Esophagus (tissue), 2 donors: ENCODE measurements at regions not wholly inside any gene's neighbourhood (a gene's known extent, or its start where the extent isn't known, plus 50 kb on each side); places are given as distances from the start of the nearest gene placed in this dataset.

Source experiments
- H3K27ac ChIP-seq, 2 donors: one replicate each; pipeline ENCODE4 v1.5.1; 2013; ENCODE audit warnings: low read depth in 2 of 2, mild to moderate bottlenecking in 2 of 2, inconsistent platforms in 1 of 2, low read length in 1 of 2, moderate library complexity in 1 of 2
- H3K27me3 ChIP-seq, 2 donors: one replicate each; pipeline ENCODE4 v1.6.1; 2013; ENCODE audit warnings: low read length in 2 of 2, control low read depth in 1 of 2, mild to moderate bottlenecking in 1 of 2; ENCODE audit not compliant: insufficient read depth in 2 of 2, control insufficient read depth in 1 of 2
- H3K36me3 ChIP-seq, 2 donors: one replicate each; pipeline ENCODE4 v1.6.1; 2013; ENCODE audit warnings: low read length in 1 of 2; ENCODE audit not compliant: control insufficient read depth in 2 of 2, insufficient read depth in 2 of 2
- H3K4me1 ChIP-seq, 2 donors: one replicate each; pipeline ENCODE4 v1.6.1; 2013; ENCODE audit warnings: low read length in 1 of 2; ENCODE audit not compliant: control insufficient read depth in 2 of 2, insufficient read depth in 2 of 2
- H3K4me3 ChIP-seq, 2 donors: one replicate each; pipeline ENCODE4 v1.5.1; 2013; ENCODE audit warnings: low read length in 2 of 2, mild to moderate bottlenecking in 2 of 2, low read depth in 1 of 2, moderate library complexity in 1 of 2
- H3K9me3 ChIP-seq, 2 donors: one replicate each; pipeline ENCODE4 v1.6.1; 2013; ENCODE audit warnings: mild to moderate bottlenecking in 2 of 2, low read depth in 1 of 2, low read length in 1 of 2, moderate library complexity in 1 of 2; ENCODE audit not compliant: control insufficient read depth in 2 of 2, insufficient read depth in 1 of 2
- WGBS, 2 donors: extraction: QIAGEN DNeasy Blood & Tissue Kit; methylation state at CpG; one replicate each; pipeline ENCODE4 v1.1.7; 2013; 5-methylcytosine and 5-hydroxymethylcytosine counted together
- donor health status: healthy with polysubstance abuse.
- donor health status: Bipolar disorder and iron deficiency.

DNA sequence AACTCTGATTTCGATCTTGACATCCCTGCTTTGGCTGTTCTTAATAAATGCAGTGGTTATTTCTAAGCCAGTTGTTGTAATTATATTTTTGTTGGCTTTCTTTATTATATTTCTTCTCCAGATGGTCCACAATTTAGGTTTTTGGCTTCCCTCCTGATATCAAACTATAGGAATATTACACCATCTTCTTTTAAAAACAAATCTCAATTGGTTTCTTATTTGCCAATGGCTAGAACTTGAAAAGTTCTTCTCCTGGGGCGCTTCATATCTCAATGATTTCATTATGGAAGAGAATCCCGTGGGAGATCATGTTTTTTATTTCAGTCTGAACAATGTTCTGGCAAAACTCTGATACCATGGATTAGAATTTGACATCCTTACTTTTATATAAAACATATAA, 292.3 kb downstream of the FLRT2 start:
- H3K36me3 ChIP-seq: no peaks in the 10 kb centered on the region
- WGBS, 2 donors: 74 to 82% methylated on average over 3 of the region's 3 CpGs
- no peak overlapping the region for H3K4me3 ChIP-seq
- no peak overlapping the region for H3K27ac ChIP-seq
- H3K27me3 ChIP-seq: no peaks in the 10 kb centered on the region
- no peaks in the 10 kb centered on the region for H3K9me3 ChIP-seq
- no peaks in the 10 kb centered on the region for H3K4me1 ChIP-seq

DNA sequence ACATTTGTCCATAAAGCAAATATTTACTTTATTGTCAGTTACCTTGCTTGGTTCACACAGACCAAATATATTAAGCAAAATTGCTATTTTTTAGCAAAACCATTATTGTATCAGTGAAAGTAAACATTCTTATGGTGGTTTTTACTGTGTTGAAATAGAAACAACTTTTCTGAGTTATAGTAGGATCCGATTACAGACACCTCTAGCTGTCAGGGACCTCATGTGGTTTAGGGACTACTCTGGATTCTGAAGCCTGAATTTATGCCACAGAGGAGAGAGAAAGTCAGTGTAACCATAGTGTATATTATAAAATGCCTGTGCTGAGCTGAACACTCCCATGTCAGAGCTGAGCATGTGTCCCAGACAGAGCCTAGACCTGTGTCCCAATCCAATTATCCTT, 287.5 kb downstream of the FLRT2 start:
- H3K27ac ChIP-seq: no peak overlapping the region
- no peaks in the 10 kb centered on the region for H3K9me3 ChIP-seq
- H3K36me3 ChIP-seq: no peaks in the 10 kb centered on the region
- H3K4me1 ChIP-seq: no peaks in the 10 kb centered on the region
- 70 to 71% methylated on average over 1 of the region's 1 CpG for WGBS, 2 donors
- H3K4me3 ChIP-seq: no peak overlapping the region
- H3K27me3 ChIP-seq: no peaks in the 10 kb centered on the region

- no peaks in the 10 kb centered on the region for H3K36me3 ChIP-seq
- no peaks in the 10 kb centered on the region for H3K4me1 ChIP-seq
- no peaks in the 10 kb centered on the region for H3K9me3 ChIP-seq
- H3K27ac ChIP-seq: no peak overlapping the region
- WGBS, 2 donors: 66 to 68% methylated on average over 2 of the region's 2 CpGs
- H3K4me3 ChIP-seq: no peak overlapping the region
- no peaks in the 10 kb centered on the region for H3K27me3 ChIP-seq
Observed at GRCh38 chr14:85813040-85813439, 283.1 kb downstream of the FLRT2 start.

GRCh38 chr14:85811340-85811739, 281.4 kb downstream of the FLRT2 start:
- H3K4me3 ChIP-seq: no peak overlapping the region
- no peaks in the 10 kb centered on the region for H3K27me3 ChIP-seq
- no peaks in the 10 kb centered on the region for H3K9me3 ChIP-seq
- 36 to 38% methylated on average over 1 of the region's 1 CpG for WGBS, 2 donors
- H3K27ac ChIP-seq: no peak overlapping the region
- H3K36me3 ChIP-seq: no peaks in the 10 kb centered on the region
- H3K4me1 ChIP-seq: no peaks in the 10 kb centered on the region

GRCh38 chr14:85799668-85800067, 269.7 kb downstream of the FLRT2 start:
- no peak overlapping the region for H3K4me3 ChIP-seq
- H3K4me1 ChIP-seq: no peaks in the 10 kb centered on the region
- H3K9me3 ChIP-seq: no peaks in the 10 kb centered on the region
- no peaks in the 10 kb centered on the region for H3K36me3 ChIP-seq
- no peak overlapping the region for H3K27ac ChIP-seq
- WGBS, 2 donors: 83 to 84% methylated on average over 2 of the region's 2 CpGs
- no peaks in the 10 kb centered on the region for H3K27me3 ChIP-seq

DNA sequence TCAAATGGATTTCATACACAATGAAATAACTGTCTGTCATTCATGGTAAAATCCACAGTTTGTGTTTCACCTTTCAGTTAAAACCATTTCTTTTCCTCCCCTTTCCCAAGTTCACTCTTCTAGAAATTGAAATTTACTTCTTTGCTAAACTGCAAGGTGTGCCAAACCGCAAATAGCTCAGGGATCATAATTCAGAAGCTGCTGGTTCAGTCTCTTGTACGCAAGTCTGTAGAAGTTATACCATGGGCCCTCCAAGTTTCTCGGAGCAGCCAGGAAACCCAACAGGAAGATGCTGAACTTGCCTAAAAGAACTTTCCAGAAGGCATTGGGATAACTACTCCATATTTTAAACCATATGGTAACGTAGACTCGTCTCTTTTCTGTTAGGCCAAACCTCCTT, 268.9 kb downstream of the FLRT2 start:
- Histone ChIP-seq H3K27ac (no peak overlapping the region), H3K36me3 (no peaks in the 10 kb centered on the region), H3K4me1 (no peaks in the 10 kb centered on the region), H3K4me3 (no peak overlapping the region), H3K9me3 (no peaks in the 10 kb centered on the region), H3K27me3 (no peaks in the 10 kb centered on the region)
- WGBS, 2 donors: 67 to 79% methylated on average over 5 of the region's 5 CpGs

- H3K27me3 ChIP-seq: no peaks in the 10 kb centered on the region
- H3K4me1 ChIP-seq: no peaks in the 10 kb centered on the region
- 71 to 81% methylated on average over 1 of the region's 1 CpG for WGBS, 2 donors
- H3K27ac ChIP-seq: no peak overlapping the region
- no peaks in the 10 kb centered on the region for H3K36me3 ChIP-seq
- H3K9me3 ChIP-seq: no peaks in the 10 kb centered on the region
- no peak overlapping the region for H3K4me3 ChIP-seq
Observed at GRCh38 chr14:85793533-85793932, 263.6 kb downstream of the FLRT2 start.

- Histone ChIP-seq H3K36me3 (no peaks in the 10 kb centered on the region), H3K9me3 (no peaks in the 10 kb centered on the region), H3K27ac (no peak overlapping the region), H3K27me3 (no peaks in the 10 kb centered on the region), H3K4me3 (no peak overlapping the region), H3K4me1 (no peaks in the 10 kb centered on the region)
- 78 to 80% methylated on average over 2 of the region's 2 CpGs for WGBS, 2 donors
Observed at GRCh38 chr14:85789506-85789905, 259.6 kb downstream of the FLRT2 start.

DNA sequence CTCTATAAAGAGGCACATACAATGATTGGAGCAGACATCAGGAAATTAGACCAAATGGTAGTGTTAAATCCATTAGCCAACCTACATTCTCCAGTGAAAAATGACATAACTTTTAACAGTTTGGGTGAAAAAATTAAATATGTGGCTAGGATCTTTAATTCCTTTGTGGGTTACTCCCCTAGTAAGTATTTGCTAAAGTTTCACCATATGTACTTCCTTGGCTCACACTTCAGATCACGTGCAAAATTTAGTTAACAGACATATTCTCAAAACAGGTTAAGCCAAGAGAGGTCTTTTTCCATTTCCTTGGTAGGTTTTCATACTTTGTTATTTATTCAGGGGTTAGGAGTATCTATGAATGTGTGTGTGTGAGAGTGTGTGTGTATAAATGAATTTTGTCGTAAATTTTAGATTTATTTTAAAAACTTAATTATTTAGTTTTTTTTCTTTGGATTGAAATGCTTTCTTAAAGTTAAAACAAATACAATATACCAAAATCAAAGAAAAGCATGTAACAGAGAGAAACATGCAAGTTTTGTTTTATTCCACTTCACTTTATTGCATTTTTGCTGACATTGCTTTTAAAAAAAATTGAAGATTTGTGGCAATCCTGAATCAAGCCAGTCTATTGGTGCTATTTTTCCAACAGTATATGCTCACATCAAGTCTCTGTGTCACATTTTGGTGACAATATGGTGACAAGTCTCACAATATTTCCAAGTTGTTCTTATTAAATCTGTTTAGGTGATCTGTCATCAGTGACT, 258.7 kb downstream of the FLRT2 start:
- Histone ChIP-seq H3K27ac (no peak overlapping the region), H3K9me3 (no peaks in the 10 kb centered on the region), H3K36me3 (no peaks in the 10 kb centered on the region), H3K4me3 (no peak overlapping the region), H3K4me1 (no peaks in the 10 kb centered on the region), H3K27me3 (no peaks in the 10 kb centered on the region)
- WGBS, 2 donors: 62 to 69% methylated on average over 2 of the region's 2 CpGs

DNA sequence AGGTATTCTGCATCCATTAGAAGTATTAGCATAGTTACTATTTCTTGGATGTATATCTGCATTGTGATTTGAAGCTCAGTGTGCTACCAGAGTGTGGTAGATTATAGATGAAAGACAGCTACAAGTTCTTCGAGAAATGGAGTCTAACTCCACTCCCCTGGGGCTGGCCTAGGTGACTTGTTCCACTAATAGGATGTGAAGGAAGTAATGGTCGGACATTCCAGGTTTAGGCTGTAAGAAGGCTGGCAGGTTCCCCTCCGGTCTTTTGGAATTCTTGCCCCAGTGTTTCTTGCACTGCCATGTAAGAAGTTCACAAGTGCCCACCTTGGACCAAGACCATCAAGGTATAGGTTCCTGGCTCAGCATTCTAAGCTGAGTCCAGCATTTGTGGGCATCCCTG, 236.4 kb downstream of the FLRT2 start:
- no peaks in the 10 kb centered on the region for H3K36me3 ChIP-seq
- H3K4me3 ChIP-seq: no peak overlapping the region
- H3K4me1 ChIP-seq: no peaks in the 10 kb centered on the region
- no peaks in the 10 kb centered on the region for H3K9me3 ChIP-seq
- no peak overlapping the region for H3K27ac ChIP-seq
- no peaks in the 10 kb centered on the region for H3K27me3 ChIP-seq
- 86 to 95% methylated on average over 3 of the region's 3 CpGs for WGBS, 2 donors
